ENCODE measurements at regions not wholly inside any gene's neighbourhood (a gene's known extent, or its start where the extent isn't known, plus 50 kb on each side); places are given as distances from the start of the nearest gene placed in this dataset.
A peak's percentile ranks its signal among the peaks of the same experiment; 100 is the strongest.

- DNase-seq, result no peak
Measured at GRCh38 chr3:194837457-194838127, 151.9 kb downstream of the FAM43A start.

- DNase-seq, result no peak
Measured at GRCh38 chr3:194838236-194838635, 152.6 kb downstream of the FAM43A start.

DNA sequence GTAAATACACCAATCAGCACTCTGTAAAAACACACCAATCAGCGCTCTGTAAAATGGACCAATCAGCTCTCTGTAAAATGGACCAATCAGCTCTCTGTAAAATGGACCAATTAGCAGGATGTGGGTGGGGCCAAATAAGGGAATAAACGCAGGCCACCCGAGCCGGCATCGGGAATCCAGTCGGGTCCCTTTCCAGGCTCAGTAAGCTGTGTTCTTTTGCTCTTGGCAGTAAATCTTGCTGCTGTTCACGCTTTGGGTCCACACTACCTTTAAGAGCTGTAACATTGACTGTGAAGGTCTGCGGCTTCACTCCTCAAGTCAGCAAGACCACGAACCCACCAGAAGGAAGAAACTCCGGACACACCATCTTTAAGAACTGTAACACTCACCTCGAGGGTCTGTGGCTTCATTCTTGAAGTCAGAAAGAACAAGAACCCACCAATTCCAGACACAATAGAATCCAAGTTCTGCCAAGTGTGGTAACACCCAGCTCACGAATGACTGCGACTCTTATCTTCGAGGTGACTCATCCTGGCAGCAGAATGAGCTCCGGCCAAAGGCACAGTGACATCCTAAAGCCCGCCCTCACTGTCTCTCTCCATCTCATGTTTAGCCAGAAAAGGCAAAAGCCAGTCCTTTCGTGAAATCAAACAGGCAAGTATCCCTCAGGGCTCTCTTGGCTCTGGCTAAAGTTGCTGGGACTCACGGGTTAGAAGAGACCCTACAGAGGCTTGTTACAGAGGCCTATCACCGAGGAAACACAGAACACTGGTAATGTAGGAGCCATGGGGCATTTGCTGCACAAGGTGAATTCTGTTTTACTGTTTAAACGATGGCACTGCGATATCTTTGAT, 155.2 kb downstream of the FAM43A start:
- DNase-seq, result no peak

- no peak for DNase-seq
Measured at GRCh38 chr3:194841515-194841841, 155.8 kb downstream of the FAM43A start.

DNA sequence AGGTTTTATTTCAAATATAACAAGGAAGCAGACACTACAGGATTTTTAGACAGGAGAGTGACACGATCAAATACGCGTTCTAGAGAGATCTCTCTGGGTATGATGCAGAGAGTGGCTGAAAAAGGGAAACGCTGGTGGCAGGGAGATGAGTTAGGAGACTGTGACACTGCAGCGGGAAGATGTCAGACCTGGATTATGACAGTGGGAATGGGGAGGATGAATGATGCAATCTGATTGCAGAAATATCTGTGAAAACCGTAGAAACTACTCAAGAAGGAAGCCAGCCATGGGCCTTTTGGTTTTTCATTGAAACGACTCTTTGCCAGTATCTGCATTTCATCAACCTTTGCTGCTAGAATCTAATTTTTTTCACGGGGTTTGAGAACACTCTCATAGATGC, 157.9 kb downstream of the FAM43A start:
- DNase-seq, result no peak

GRCh38 chr3:194844046-194844445, 158.4 kb downstream of the FAM43A start:
- DNase-seq, result no peak

- DNase-seq, result no peak
Measured at GRCh38 chr3:194849166-194849875, 163.6 kb downstream of the FAM43A start.

GRCh38 chr3:194851254-194851653, 165.6 kb downstream of the FAM43A start:
- DNase-seq, result no peak

DNA sequence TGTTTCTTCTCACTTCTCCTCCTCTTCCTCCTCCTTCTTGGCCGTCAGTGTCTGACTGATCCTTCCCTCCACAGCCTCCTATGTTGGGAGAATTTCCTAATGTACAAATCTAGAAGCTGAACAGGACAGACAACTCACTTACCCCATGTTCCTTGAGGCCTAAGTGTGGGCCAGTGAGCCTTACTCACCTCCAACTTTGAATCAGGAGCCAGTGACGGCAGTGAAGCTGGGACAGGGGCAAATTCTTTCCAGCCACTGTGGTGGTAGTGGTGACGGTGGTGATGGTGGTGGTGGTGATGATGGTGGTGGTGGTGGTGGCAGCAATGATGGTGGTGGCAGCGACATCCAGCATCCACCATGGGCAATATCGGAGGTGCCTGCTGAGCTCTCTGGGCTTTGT, 166.3 kb downstream of the FAM43A start:
- DNase-seq, result no peak

DNA sequence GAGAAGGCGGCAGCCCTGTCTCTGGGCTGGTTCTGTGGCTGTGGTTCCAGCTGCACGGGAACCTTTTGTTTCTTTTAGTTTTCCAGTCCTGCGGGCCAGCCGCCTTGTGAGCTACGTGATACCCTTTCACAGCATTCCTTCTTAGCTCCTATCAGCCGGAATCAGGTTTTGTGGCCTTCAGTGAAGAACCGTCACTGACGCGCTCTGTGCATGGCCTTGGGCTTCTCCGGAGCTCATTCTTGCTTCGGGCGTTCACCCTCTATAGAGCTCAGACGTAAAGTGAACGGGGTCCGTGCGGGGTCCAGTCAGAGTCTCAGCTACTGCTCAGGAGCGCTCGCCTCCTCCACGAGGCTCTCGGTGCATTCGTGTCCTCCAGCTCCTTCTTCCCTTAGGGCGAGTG, 166.7 kb downstream of the FAM43A start:
- DNase-seq, result no peak

DNA sequence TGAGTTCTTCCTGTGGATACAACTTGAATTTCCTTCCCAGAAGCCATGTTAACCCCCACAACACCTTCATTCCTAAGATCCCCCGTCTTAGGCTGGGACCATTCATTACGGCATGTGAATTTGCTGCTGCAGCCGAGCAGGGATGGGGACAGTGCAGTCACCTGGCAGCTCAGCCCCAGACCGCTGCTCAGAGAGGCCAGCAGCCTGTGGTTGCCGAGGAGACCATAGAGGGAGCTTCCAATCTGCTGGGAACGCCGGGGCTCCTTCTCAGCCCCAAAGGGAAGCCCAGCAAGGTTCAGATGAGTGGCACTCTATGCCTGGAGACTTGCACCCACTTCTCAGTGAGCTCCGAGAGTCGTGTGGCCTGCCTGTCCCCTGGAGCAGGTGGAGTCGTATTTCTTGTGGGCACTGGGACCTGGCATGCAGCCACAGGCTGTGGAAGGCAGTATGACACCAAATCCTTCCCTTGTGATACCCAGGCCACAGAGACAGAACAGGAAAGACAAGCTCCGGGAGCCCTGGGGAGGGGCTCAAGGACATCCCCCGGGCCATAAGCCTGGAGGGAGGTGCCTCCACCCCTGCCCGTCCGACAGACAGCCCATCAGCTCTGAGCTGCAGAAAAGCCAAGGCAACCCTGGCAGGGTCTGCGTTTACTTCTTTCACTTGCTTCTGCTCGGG, 167.3 kb downstream of the FAM43A start:
- no peak for DNase-seq

DNA sequence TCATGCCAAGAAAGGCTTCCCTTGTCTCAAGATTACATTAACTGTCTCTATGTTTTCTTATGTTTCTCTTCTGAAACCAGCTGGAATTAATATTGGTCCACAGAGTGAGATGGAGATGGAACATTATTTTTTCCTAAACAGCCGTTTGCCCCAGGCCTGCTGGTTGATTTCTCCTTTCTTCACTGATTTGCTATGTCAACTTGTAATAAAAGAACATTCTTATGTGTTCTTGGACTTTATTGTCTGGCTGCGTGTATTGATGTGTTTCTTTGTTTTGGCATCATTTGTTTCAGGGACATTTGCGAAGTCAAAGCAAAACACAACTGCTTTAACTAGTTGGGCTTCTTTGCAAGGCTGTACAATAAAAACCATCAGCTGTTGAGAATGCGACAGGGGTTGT, 168.5 kb downstream of the FAM43A start:
- DNase-seq, result peak; percentile 28

GRCh38 chr3:194854659-194855390, 169.1 kb downstream of the FAM43A start:
- DNase-seq, result no peak

- DNase-seq, result no peak
Measured at GRCh38 chr3:194856296-194856695, 170.6 kb downstream of the FAM43A start.

DNA sequence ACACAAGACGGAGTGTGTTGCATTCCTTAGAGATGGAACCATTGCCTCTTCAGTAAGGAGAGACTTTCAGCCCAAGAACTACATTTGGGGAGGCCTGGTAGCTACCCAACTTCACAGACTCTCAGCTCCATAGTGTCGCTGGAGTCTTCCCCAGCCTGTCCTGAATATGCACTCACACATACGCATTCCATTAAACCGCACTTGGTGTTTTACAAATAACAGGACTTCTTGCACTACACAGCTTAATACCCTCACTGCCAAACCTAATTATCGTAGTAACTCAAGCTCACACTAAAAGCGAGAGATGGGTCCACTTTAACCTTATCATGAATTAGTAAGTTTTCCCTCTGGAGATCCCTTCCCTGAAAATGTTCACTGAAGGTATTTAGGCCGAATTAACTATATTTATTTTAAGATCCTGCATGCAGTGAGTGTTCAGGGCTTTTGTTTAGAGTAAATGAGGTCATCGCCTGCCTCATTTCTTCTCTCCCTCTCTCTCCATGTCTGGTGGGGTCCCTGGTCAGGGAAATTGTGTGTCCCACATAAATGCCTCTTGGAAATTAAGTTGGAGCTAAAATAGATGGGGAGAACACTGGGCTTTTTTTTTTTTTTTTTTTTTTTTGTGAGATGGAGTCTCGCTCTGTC, 171.9 kb downstream of the FAM43A start:
- DNase-seq, result no peak

- no peak for DNase-seq
Measured at GRCh38 chr3:194858382-194858781, 172.7 kb downstream of the FAM43A start.

DNA sequence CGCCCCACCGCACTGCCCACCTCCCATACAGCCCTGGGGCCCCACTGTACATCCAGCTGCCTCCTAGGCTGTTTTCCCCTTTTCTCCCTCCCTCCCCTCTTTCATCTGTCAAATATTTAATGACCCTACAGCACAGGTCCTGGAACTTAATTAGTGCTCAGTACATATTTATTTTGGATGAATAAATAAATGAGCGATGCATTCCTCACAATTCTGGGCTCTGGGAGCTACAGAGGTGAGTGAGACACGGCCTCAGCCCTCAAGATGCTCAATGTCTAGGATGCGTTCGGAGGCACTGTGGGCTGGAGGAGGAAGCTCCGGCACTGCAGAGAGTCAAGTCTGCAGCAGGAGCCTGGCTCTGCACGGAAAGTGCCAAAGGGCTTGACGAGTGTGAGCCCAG, 175.0 kb downstream of the FAM43A start:
- DNase-seq, result no peak

DNA sequence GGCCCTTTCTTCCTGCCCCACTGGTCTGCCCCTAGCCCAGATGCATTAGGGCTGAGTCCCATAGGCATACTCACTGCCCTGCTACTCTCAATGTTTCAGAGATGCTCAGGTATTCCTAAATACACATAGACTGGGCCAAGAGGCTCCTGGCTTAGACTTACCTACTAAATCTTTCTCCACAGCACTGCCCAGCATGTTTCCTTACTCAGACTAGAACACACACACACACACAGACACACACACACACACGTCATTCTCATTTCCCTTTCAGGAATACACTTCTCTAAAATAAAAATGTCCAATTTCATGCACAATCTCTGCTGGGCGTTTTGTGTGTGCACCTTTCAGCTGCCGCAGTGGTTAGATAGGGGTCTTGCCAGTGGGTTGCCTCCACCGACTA, 175.7 kb downstream of the FAM43A start:
- no peak for DNase-seq

GRCh38 chr3:194865061-194865460, 179.4 kb downstream of the FAM43A start:
- no peak for DNase-seq

- no peak for DNase-seq
Measured at GRCh38 chr3:194865615-194866014, 179.9 kb downstream of the FAM43A start.

DNA sequence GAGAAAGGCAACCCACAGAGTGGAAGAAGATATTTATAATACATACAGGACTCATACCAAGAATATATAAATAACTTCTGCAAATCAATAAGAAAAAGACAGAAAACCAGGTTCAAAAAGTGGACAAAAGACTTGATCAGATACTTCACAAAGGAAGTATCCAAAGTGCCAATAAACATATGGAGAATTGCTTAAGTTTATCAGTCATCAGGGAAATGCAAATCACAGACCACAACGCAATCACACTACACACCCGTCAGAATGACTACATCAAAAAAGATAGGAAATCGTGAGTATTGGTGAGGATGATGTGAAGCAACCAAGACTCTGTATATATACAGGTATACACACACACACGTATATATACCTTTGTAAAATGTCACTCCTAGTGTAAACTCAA, 180.6 kb downstream of the FAM43A start:
- DNase-seq, result no peak

Measured in hindlimb muscle (tissue), 1 donor.